GM20000 (cell line): ENCODE measurements at regions not wholly inside any gene's neighbourhood (a gene's known extent, or its start where the extent isn't known, plus 50 kb on each side); places are given as distances from the start of the nearest gene placed in this dataset.
"Not testable (repeated sequence)": the region's sequence is repeated elsewhere in the genome, so short reads cannot be mapped to it uniquely, and the experiment has no call there.

Experiments used
- DNase-seq: peaks from one replicate; pipeline ENCODE4 v3.0.0; 2012; ENCODE audit warnings: low spot score
- TF ChIP-seq, protein P1 (sequence below): IDR thresholded peaks from 2 replicates; pipeline ENCODE4 v1.5.1; 2012; ENCODE audit warnings: mild to moderate bottlenecking, control low read depth; ENCODE audit errors: extremely low read depth, missing control alignments

DNA sequence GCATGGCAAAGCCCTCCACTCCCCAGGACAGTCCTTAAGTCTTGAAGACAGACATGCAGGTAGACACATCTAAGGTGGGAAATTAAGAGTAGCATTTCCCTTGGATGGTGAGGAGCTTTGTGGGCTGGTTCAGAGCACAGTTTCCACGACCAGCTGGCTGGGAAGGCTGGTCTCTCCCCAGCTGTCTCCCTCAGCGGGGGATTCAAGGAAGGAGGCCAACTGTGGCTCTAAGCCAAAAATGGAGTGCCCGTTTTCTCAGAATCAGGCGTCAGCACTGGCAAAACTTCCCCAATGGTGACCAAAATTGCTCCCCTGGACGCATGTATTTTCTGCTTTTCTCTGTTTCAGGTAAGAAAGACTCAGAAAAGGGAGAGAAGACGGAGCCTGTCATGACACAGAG is 230.6 kb upstream of the FZD8 start:
- DNase-seq, result no peak

DNA sequence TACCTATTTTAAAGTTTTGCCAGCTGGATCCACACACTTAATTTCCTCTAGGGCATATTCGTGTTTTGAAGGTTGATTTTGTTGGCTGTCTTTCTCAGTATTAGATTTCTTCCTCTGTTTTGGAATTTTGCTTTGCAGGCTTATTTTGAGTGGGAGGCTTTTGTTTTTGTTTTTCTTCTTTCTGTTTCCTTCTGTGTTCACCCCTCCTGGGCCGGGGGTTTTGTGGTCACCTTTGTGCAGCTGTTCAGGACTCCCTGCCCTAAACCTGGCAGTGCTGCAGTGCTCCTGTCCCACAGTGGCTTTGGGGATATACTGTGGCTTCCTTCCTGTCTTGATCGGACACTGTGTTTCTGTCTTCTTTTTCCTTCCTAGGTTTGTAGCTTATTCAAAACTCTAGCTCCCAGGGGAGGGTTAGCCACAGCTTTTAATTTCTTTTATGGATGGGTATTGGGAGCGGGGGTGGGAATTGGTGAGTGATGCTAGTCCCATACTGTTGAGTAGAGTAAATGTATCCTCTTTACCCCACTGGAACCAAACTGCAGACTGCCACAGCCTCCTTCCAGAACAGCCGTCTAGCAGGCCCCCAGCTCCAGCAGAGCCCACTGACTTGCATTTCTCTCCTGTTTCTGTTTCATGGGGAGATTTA is 228.7 kb upstream of the FZD8 start:
- TF ChIP-seq, protein P1, sequence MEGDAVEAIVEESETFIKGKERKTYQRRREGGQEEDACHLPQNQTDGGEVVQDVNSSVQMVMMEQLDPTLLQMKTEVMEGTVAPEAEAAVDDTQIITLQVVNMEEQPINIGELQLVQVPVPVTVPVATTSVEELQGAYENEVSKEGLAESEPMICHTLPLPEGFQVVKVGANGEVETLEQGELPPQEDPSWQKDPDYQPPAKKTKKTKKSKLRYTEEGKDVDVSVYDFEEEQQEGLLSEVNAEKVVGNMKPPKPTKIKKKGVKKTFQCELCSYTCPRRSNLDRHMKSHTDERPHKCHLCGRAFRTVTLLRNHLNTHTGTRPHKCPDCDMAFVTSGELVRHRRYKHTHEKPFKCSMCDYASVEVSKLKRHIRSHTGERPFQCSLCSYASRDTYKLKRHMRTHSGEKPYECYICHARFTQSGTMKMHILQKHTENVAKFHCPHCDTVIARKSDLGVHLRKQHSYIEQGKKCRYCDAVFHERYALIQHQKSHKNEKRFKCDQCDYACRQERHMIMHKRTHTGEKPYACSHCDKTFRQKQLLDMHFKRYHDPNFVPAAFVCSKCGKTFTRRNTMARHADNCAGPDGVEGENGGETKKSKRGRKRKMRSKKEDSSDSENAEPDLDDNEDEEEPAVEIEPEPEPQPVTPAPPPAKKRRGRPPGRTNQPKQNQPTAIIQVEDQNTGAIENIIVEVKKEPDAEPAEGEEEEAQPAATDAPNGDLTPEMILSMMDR, result no peak
- no peak for DNase-seq

More for the DNA sequence above, 230.6 kb upstream of the FZD8 start:
- TF ChIP-seq, protein P1, result no peak

DNA sequence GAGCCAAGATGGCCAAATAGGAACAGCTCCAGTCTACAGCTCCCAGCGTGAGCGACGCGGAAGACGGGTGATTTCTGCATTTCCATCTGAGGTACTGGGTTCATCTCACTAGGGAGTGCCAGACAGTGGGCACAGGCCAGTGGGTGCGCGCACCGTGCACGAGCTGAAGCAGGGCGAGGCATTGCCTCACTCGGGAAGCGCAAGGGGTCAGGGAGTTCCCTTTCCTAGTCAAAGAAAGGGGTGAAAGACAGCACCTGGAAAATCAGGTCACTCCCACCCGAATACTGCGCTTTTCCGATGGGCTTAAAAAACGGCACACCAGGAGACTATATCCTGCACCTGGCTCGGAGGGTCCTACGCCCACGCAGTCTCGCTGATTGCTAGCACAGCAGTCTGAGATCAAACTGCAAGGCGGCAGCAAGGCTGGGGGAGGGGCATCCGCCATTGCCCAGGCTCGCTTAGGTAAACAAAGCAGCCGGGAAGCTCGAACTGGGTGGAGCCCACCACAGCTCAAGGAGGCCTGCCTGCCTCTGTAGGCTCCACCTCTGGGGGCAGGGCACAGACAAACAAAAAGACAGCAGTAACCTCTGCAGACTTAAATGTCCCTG is 216.7 kb upstream of the FZD8 start:
- DNase-seq, result not testable (repeated sequence)

DNA sequence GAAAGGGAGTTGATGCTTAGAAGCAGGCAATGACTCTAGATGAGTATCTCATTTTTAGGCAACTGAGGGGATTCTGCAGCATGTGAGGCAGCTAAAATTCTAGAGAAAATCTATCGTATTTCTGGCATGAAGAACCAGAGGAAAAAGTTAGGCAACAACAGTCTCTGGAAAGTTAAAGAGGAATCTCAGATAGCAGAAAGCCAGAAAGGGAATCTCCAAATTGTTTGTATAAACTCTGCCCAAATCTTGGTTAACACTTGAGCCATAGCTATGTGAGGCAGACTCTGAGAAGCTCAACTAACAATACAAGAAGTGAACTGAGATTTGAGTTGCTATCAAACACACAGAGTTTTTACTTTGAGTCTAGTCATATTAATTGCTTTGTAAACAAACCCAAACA is 215.8 kb upstream of the FZD8 start:
- no peak for DNase-seq

DNA sequence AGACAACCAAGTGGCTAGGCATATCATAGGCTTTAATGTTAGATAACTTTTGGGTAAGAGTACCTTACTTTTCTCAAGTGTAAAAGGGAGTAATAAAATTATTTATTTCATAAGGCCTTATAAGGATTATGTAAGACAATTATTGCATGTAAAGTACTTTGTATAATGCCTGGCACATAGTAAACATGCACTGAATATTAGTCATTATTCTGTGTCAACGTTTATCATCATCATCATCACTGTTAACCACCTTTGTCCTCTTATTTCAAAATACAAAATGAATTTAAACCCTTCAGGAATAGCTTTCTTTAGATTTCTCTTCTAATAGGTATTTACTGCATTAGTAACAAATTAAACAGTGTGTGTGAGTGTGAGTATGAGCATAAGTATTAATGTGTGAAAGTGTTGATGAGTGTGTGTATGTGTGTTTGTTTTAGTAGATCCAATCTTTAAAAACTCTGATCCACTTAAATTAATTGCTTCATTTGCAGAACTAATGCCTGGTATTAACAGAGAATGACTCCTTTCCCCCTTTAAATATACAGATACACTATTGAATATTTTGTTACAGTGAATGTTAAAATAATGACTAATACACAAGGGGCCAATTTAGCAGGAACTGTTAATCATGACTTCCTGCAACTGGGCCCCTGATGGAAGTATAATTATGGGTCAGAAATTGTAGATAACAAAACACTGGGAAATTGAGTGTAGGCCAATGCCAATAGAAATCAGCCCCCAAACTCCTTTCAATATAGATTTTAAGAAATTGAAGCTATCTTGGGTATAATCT is 213.3 kb upstream of the FZD8 start:
- no peak for DNase-seq
- TF ChIP-seq, protein P1, result no peak

More for the DNA sequence above, 215.8 kb upstream of the FZD8 start:
- TF ChIP-seq, protein P1, result no peak

DNA sequence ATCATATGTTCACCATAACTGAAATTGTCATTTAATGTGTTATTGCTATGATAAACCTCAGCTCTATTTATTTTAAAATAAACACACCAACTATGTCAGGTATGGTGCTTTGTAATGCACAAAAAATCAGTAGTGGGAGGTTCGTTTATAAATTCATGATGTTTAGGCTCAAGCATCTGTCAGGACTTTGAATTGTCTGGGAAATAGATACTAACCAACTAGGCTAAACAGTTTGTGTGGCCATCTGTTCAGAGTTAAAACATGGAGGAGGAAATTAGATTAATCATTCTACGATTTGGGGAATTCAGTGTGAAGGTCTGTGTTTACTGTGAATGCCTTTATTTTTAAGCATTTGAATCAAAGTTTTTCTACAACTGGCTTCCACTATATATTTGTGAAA is 212.6 kb upstream of the FZD8 start:
- TF ChIP-seq, protein P1, result no peak
- no peak for DNase-seq

DNA sequence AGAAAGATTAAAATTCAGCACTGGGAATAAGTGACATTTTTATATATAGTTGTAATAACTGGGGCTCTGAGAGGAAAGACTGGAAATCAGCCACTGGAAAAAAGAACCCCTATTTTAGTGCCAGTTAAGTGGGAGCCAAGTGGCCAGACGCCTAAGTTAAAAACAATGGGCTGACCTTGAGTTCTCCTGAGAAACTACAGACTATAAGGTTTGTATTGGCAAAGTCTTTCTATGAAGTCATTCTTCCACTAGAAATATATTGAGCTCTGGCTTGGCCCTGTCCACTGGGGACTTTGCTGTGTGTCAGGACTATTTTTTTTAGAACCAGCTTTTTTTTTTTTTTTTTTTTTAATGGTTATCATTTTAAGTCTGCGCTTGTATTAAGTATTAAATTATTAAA is 210.6 kb upstream of the FZD8 start:
- TF ChIP-seq, protein P1, result no peak
- no peak for DNase-seq
